AG09319 (cell line): ENCODE measurements at regions not wholly inside any gene's neighbourhood (a gene's known extent, or its start where the extent isn't known, plus 50 kb on each side); places are given as distances from the start of the nearest gene placed in this dataset.

Source experiments
- DNase-seq: peaks from one replicate; pipeline ENCODE4 v3.0.0-alpha.2; 2010; ENCODE audit warnings: low read depth; ENCODE audit errors: extremely low read depth
- TF ChIP-seq, protein P1 (sequence below): IDR thresholded peaks from 2 replicates; pipeline ENCODE4 v1.5.1; 2011; ENCODE audit warnings: low read depth, mild to moderate bottlenecking, inconsistent platforms, low read length, moderate library complexity

DNA sequence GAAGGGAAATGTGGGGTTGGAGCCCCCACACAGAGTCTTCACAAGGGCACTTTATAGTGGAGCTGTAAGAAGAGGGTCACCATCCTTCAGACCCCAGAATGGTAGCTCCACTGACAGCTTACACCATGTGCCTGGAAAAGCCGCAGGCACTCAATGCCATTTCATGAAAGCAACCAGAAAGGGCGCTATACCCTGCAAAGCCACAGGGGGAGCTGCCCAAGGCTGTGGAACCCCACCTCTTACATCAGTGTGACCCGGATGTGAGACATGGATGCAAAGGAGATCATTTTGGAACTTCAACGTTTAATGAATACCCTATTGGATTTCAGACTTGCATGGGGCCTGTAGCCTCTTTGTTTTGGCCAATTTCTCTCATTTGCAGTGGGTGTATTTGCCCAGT is 694.7 kb downstream of the CBLN2 start:
- DNase-seq = no peak
- TF ChIP-seq, protein P1, sequence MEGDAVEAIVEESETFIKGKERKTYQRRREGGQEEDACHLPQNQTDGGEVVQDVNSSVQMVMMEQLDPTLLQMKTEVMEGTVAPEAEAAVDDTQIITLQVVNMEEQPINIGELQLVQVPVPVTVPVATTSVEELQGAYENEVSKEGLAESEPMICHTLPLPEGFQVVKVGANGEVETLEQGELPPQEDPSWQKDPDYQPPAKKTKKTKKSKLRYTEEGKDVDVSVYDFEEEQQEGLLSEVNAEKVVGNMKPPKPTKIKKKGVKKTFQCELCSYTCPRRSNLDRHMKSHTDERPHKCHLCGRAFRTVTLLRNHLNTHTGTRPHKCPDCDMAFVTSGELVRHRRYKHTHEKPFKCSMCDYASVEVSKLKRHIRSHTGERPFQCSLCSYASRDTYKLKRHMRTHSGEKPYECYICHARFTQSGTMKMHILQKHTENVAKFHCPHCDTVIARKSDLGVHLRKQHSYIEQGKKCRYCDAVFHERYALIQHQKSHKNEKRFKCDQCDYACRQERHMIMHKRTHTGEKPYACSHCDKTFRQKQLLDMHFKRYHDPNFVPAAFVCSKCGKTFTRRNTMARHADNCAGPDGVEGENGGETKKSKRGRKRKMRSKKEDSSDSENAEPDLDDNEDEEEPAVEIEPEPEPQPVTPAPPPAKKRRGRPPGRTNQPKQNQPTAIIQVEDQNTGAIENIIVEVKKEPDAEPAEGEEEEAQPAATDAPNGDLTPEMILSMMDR = no peak

GRCh38 chr18:71846716-71847115 is 697.4 kb downstream of the CBLN2 start:
- TF ChIP-seq, protein P1 = no peak
- no peak for DNase-seq

GRCh38 chr18:71844814-71845213 is 699.3 kb downstream of the CBLN2 start:
- no peak for DNase-seq
- TF ChIP-seq, protein P1 = no peak

DNA sequence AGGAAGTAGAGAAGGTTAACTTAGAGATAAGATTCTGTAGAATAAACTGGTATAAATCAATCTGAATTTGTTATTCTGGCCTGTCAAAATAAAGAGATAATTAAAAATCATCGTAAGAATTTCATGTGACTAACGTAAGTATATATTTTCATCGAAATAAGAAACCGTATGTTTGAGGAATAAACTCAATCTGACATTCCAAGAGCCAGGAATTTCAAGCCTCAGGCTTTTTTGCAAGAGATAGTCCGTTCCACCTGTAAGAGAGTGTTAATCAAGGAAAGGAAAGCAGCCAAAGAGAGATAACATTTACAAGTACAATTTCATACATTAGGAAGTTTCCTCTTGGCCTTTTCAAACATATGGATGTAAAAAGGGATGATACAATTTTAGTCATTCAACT is 701.5 kb downstream of the CBLN2 start:
- TF ChIP-seq, protein P1 = no peak

GRCh38 chr18:71837547-71837946 is 706.6 kb downstream of the CBLN2 start:
- no peak for DNase-seq

More for the DNA sequence above, 701.5 kb downstream of the CBLN2 start:
- no peak for DNase-seq

GRCh38 chr18:71832946-71833617 is 711.1 kb downstream of the CBLN2 start:
- no peak for DNase-seq
- TF ChIP-seq, protein P1 = no peak

More at GRCh38 chr18:71837547-71837946, 706.6 kb downstream of the CBLN2 start:
- TF ChIP-seq, protein P1 = no peak

GRCh38 chr18:71831039-71831438 is 713.1 kb downstream of the CBLN2 start:
- no peak for DNase-seq
- TF ChIP-seq, protein P1 = no peak
